ENCODE measurements at regions not wholly inside any gene's neighbourhood (a gene's known extent, or its start where the extent isn't known, plus 50 kb on each side); places are given as distances from the start of the nearest gene placed in this dataset.

GRCh38 chr12:127957001-127957660 lies 309.8 kb upstream of the TMEM132C start:
- ChIA-PET CTCF (no interaction called here), POLR2A (ENCODE audit: unreplicated experiment) (interaction anchor here (0.6 kb wide), 1 partner anchor 184 kb away, joined by 3 read pairs; no protein-coding TSS in a partner anchor)
- TF ChIP-seq EZH2 (IDR thresholded peaks at IDR 0.05; ENCODE audit: low read depth), result no peak
- TF ChIP-seq CTCF (conservative IDR thresholded peaks at IDR 0.05), result no peak
- Histone ChIP-seq H3K27me3 (ENCODE audit: insufficient read depth, low read depth) (no peaks in the 10 kb centered on the region), H3K79me2 (ENCODE audit: low read depth) (no peaks in the 10 kb centered on the region), H3F3A (ENCODE audit: insufficient read depth, low read depth) (no peaks in the 10 kb centered on the region), H3K4me3 (no peak overlapping the region), H3K4me1 (replicated peaks; ENCODE audit: insufficient read depth) (no peaks in the 10 kb centered on the region), H3K4me2 (no peak overlapping the region), H4K20me1 (ENCODE audit: insufficient read depth) (no peaks in the 10 kb centered on the region), H2AFZ (no peak overlapping the region), H3K9me3 (ENCODE audit: insufficient read depth, low read depth) (no peaks in the 10 kb centered on the region), H3K27ac (no peak overlapping the region), H3K9me2 (ENCODE audit: insufficient read depth) (no peaks in the 10 kb centered on the region), H3K36me3 (ENCODE audit: low read depth) (no peaks in the 10 kb centered on the region)
- intact Hi-C loops (cut with micrococcal nuclease; ENCODE audit: unreplicated experiment), result no loop called here
- no TSS peak for BruUV-seq (replicated peaks)
- DNase-seq, result no peak

GRCh38 chr12:127962303-127962702 lies 304.7 kb upstream of the TMEM132C start:
- CTCF ChIA-PET, result no interaction called here
- Histone ChIP-seq H3K9me3 (ENCODE audit: insufficient read depth, low read depth) (no peaks in the 10 kb centered on the region; the same call in 1 of the 2 replicates), H4K20me1 (ENCODE audit: insufficient read depth) (no peaks in the 10 kb centered on the region), H3K4me3 (no peak overlapping the region), H3K36me3 (ENCODE audit: low read depth) (no peaks in the 10 kb centered on the region), H3K79me2 (ENCODE audit: low read depth) (no peaks in the 10 kb centered on the region), H3K9me2 (ENCODE audit: insufficient read depth) (no peaks in the 10 kb centered on the region), H3K4me2 (no peak overlapping the region), H3K27me3 (ENCODE audit: insufficient read depth, low read depth) (0 out of 2 replicates have a peak, but pooled peaks cover 4% of the 10 kb centered on the region), H3K4me1 (replicated peaks; ENCODE audit: insufficient read depth) (no peaks in the 10 kb centered on the region), H2AFZ (no peak overlapping the region), H3K27ac (no peak overlapping the region), H3F3A (ENCODE audit: insufficient read depth, low read depth) (no peaks in the 10 kb centered on the region)
- POLR2A ChIA-PET (ENCODE audit: unreplicated experiment), result no interaction called here
- BruUV-seq (replicated peaks), result no TSS peak
- TF ChIP-seq CTCF (conservative IDR thresholded peaks at IDR 0.05), result no peak
- TF ChIP-seq EZH2 (IDR thresholded peaks at IDR 0.05; ENCODE audit: low read depth), result no peak
- DNase-seq, result no peak
- intact Hi-C loops (cut with micrococcal nuclease; ENCODE audit: unreplicated experiment), result no loop called here

GRCh38 chr12:127963933-127964332 lies 303.0 kb upstream of the TMEM132C start:
- BruUV-seq (replicated peaks), result no TSS peak
- Histone ChIP-seq H3K9me2 (ENCODE audit: insufficient read depth) (no peaks in the 10 kb centered on the region), H3F3A (ENCODE audit: insufficient read depth, low read depth) (no peaks in the 10 kb centered on the region), H3K36me3 (ENCODE audit: low read depth) (no peaks in the 10 kb centered on the region), H3K9me3 (ENCODE audit: insufficient read depth, low read depth) (no peaks in the 10 kb centered on the region; the same call in 1 of the 2 replicates), H2AFZ (no peak overlapping the region), H3K79me2 (ENCODE audit: low read depth) (no peaks in the 10 kb centered on the region), H3K4me1 (replicated peaks; ENCODE audit: insufficient read depth) (no peaks in the 10 kb centered on the region), H3K4me3 (no peak overlapping the region), H3K27ac (no peak overlapping the region), H3K27me3 (ENCODE audit: insufficient read depth, low read depth) (0 out of 2 replicates have a peak, but pooled peaks cover 4% of the 10 kb centered on the region), H4K20me1 (ENCODE audit: insufficient read depth) (no peaks in the 10 kb centered on the region), H3K4me2 (no peak overlapping the region)
- ChIA-PET POLR2A (ENCODE audit: unreplicated experiment) (no interaction called here), CTCF (no interaction called here)
- intact Hi-C loops (cut with micrococcal nuclease; ENCODE audit: unreplicated experiment), result no loop called here
- TF ChIP-seq CTCF (conservative IDR thresholded peaks at IDR 0.05) (no peak), EZH2 (IDR thresholded peaks at IDR 0.05; ENCODE audit: low read depth) (no peak)
- DNase-seq, result no peak
